ENCODE measurements at regions not wholly inside any gene's neighbourhood (a gene's known extent, or its start where the extent isn't known, plus 50 kb on each side); places are given as distances from the start of the nearest gene placed in this dataset.
"Not testable (repeated sequence)": the region's sequence is repeated elsewhere in the genome, so short reads cannot be mapped to it uniquely, and the experiment has no call there.

- not testable (repeated sequence) for DNase-seq
These were observed 126.6 kb upstream of the VPREB1 start for GRCh38 chr22:22117864-22118544.

- not testable (repeated sequence) for DNase-seq
These were observed 127.4 kb upstream of the VPREB1 start for GRCh38 chr22:22116997-22117770.

GRCh38 chr22:22113701-22114100, 130.9 kb upstream of the VPREB1 start:
- DNase-seq = no peak

- no peak for DNase-seq
These were observed 130.1 kb upstream of the TOP3B start for GRCh38 chr22:22112533-22113294.

GRCh38 chr22:22111983-22112382, 129.4 kb upstream of the TOP3B start:
- no peak for DNase-seq

GRCh38 chr22:22111267-22111751, 128.7 kb upstream of the TOP3B start:
- no peak for DNase-seq

- DNase-seq = no peak
These were observed 128.1 kb upstream of the TOP3B start for GRCh38 chr22:22110548-22111266.

- DNase-seq = no peak
These were observed 127.3 kb upstream of the TOP3B start for GRCh38 chr22:22109693-22110466.

GRCh38 chr22:22106855-22107254, 124.3 kb upstream of the TOP3B start:
- DNase-seq = no peak

- no peak for DNase-seq
These were observed 122.8 kb upstream of the TOP3B start for GRCh38 chr22:22105364-22105763.

GRCh38 chr22:22103078-22103875, 120.7 kb upstream of the TOP3B start:
- no peak for DNase-seq

- no peak for DNase-seq
These were observed 117.5 kb upstream of the TOP3B start for GRCh38 chr22:22099833-22100812.

- DNase-seq = no peak
These were observed 116.6 kb upstream of the TOP3B start for GRCh38 chr22:22099194-22099486.

GRCh38 chr22:22098457-22099193, 116.0 kb upstream of the TOP3B start:
- no peak for DNase-seq

GRCh38 chr22:22097727-22098228, 115.2 kb upstream of the TOP3B start:
- DNase-seq = no peak

GRCh38 chr22:22094921-22095320, 112.3 kb upstream of the TOP3B start:
- DNase-seq = no peak

- DNase-seq = no peak
These were observed 111.9 kb upstream of the TOP3B start for GRCh38 chr22:22094514-22094913.

GRCh38 chr22:22093743-22094142, 111.2 kb upstream of the TOP3B start:
- no peak for DNase-seq

GRCh38 chr22:22092974-22093373, 110.4 kb upstream of the TOP3B start:
- no peak for DNase-seq

Measured in hindlimb muscle (tissue), 1 donor.